ENCODE measurements at regions not wholly inside any gene's neighbourhood (a gene's known extent, or its start where the extent isn't known, plus 50 kb on each side); places are given as distances from the start of the nearest gene placed in this dataset.
"Not testable (repeated sequence)": the region's sequence is repeated elsewhere in the genome, so short reads cannot be mapped to it uniquely, and the experiment has no call there.

- Mint-ChIP-seq H3K36me3 (ENCODE audit: low read depth) (no peaks in the 10 kb centered on the region), H3K9me3 (no peaks in the 10 kb centered on the region), H3K27me3 (no peaks in the 10 kb centered on the region), H3K4me3 (no peak overlapping the region), H3K27ac (no peak overlapping the region), H3K4me1 (no peaks in the 10 kb centered on the region)
- DNase-seq = no peak
- intact Hi-C loops (cut with micrococcal nuclease) = no loop called here
Observed at GRCh38 chr20:56766528-56766927, 137.4 kb downstream of the TFAP2C start.

- Mint-ChIP-seq H3K9me3 (no peaks in the 10 kb centered on the region), H3K27me3 (no peaks in the 10 kb centered on the region), H3K27ac (no peak overlapping the region), H3K36me3 (ENCODE audit: low read depth) (no peaks in the 10 kb centered on the region), H3K4me1 (no peaks in the 10 kb centered on the region), H3K4me3 (no peak overlapping the region)
- intact Hi-C loops (cut with micrococcal nuclease) = no loop called here
- no peak for DNase-seq
Observed at GRCh38 chr20:56769921-56770600, 141.0 kb downstream of the TFAP2C start.

- no peaks in the 10 kb centered on the region for H3K9me3 Mint-ChIP-seq
- intact Hi-C loops (cut with micrococcal nuclease) = no loop called here
- H3K36me3 Mint-ChIP-seq (ENCODE audit: low read depth) = no peaks in the 10 kb centered on the region
- no peak for DNase-seq
- H3K27ac Mint-ChIP-seq = no peak overlapping the region
- H3K4me3 Mint-ChIP-seq = no peak overlapping the region
- no peaks in the 10 kb centered on the region for H3K27me3 Mint-ChIP-seq
- peaks cover 2% of the 10 kb centered on the region for H3K4me1 Mint-ChIP-seq
Observed at GRCh38 chr20:56773749-56774148, 144.6 kb downstream of the TFAP2C start.

GRCh38 chr20:56774873-56775272, 145.8 kb downstream of the TFAP2C start:
- H3K9me3 Mint-ChIP-seq = no peaks in the 10 kb centered on the region
- H3K27ac Mint-ChIP-seq = no peak overlapping the region
- no peaks in the 10 kb centered on the region for H3K36me3 Mint-ChIP-seq (ENCODE audit: low read depth)
- H3K27me3 Mint-ChIP-seq = no peaks in the 10 kb centered on the region
- H3K4me1 Mint-ChIP-seq = peaks cover 4% of the 10 kb centered on the region
- intact Hi-C loops (cut with micrococcal nuclease) = no loop called here
- no peak overlapping the region for H3K4me3 Mint-ChIP-seq
- DNase-seq = no peak

- Mint-ChIP-seq H3K9me3 (no peaks in the 10 kb centered on the region), H3K27ac (no peak overlapping the region), H3K27me3 (no peaks in the 10 kb centered on the region), H3K4me3 (no peak overlapping the region), H3K36me3 (ENCODE audit: low read depth) (no peaks in the 10 kb centered on the region), H3K4me1 (peaks cover 4% of the 10 kb centered on the region)
- intact Hi-C loops (cut with micrococcal nuclease) = no loop called here
- DNase-seq = no peak
Observed at GRCh38 chr20:56776345-56776744, 147.2 kb downstream of the TFAP2C start.

GRCh38 chr20:56778765-56779195, 149.7 kb downstream of the TFAP2C start:
- no peak overlapping the region for H3K4me3 Mint-ChIP-seq
- peak; percentile 71 for DNase-seq
- no peaks in the 10 kb centered on the region for H3K27me3 Mint-ChIP-seq
- no peak overlapping the region for H3K27ac Mint-ChIP-seq
- H3K9me3 Mint-ChIP-seq = no peaks in the 10 kb centered on the region
- no peaks in the 10 kb centered on the region for H3K36me3 Mint-ChIP-seq (ENCODE audit: low read depth)
- peaks cover 4% of the 10 kb centered on the region for H3K4me1 Mint-ChIP-seq
- intact Hi-C loops (cut with micrococcal nuclease) = no loop called here

DNA sequence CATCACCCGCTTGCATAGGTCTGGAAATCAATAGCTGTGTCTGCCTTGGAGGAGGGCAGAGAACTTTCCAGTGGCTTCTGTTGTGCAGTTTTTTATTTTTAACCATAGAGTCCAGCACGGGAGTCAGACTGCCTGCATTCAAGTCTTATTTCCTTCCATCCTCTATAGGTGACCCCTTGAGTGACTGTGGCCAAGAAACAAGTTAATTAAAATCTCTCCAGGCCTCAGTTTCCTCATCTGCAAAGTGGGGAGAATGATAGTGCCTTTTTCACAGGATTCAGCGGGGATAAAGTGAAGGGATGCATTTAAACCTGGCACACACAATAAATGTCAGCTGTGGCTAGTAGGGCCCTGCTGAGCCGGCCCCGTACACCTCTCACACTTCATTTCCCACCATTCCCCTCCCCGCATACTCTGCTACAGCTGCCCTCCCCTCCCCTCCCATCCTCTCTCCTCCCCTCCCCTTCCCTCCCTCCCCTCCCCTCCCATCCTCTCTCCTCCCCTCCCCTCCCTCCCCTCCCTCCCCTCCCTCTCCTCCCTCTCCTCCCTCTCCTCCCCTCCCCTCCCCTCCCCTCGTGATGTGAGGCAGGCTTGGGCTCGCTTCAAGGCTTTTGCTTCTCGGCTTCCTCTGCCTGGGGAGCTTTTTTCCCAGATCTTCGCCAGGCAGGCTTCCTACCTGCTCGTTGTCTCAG, 150.5 kb downstream of the TFAP2C start:
- Mint-ChIP-seq H3K4me3 (no peak overlapping the region), H3K36me3 (ENCODE audit: low read depth) (no peaks in the 10 kb centered on the region), H3K9me3 (no peaks in the 10 kb centered on the region), H3K27ac (no peak overlapping the region), H3K4me1 (peaks cover 4% of the 10 kb centered on the region), H3K27me3 (no peaks in the 10 kb centered on the region)
- intact Hi-C loops (cut with micrococcal nuclease) = no loop called here
- DNase-seq = no peak

DNA sequence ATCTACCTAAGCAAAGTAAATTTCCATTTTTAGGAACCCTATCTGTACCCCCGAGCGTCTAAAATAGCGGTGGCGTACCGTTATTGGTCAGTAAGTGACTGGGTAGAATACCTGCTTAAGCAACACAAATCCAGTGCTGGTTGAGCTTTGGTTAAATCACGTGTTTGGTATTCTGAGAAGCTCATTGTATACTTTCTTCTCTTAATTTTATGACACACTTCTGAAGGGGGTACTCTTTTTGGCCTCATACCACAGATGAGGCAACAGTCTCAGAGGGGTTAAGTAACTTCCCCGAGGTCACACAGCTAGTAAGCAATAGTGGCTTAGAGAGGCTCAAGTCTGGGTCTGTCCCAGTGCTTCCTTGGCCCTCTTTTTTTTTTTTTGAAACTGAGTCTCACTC, 151.2 kb downstream of the TFAP2C start:
- no peaks in the 10 kb centered on the region for H3K27me3 Mint-ChIP-seq
- H3K27ac Mint-ChIP-seq = no peak overlapping the region
- DNase-seq = no peak
- H3K9me3 Mint-ChIP-seq = no peaks in the 10 kb centered on the region
- H3K4me3 Mint-ChIP-seq = no peak overlapping the region
- intact Hi-C loops (cut with micrococcal nuclease) = no loop called here
- H3K4me1 Mint-ChIP-seq = peaks cover 4% of the 10 kb centered on the region
- H3K36me3 Mint-ChIP-seq (ENCODE audit: low read depth) = no peaks in the 10 kb centered on the region

GRCh38 chr20:56781108-56781739, 152.1 kb downstream of the TFAP2C start:
- Mint-ChIP-seq H3K4me1 (peaks cover 4% of the 10 kb centered on the region), H3K9me3 (no peaks in the 10 kb centered on the region), H3K36me3 (ENCODE audit: low read depth) (no peaks in the 10 kb centered on the region), H3K27me3 (no peaks in the 10 kb centered on the region), H3K27ac (no peak overlapping the region), H3K4me3 (no peak overlapping the region)
- no peak for DNase-seq
- intact Hi-C loops (cut with micrococcal nuclease) = no loop called here

DNA sequence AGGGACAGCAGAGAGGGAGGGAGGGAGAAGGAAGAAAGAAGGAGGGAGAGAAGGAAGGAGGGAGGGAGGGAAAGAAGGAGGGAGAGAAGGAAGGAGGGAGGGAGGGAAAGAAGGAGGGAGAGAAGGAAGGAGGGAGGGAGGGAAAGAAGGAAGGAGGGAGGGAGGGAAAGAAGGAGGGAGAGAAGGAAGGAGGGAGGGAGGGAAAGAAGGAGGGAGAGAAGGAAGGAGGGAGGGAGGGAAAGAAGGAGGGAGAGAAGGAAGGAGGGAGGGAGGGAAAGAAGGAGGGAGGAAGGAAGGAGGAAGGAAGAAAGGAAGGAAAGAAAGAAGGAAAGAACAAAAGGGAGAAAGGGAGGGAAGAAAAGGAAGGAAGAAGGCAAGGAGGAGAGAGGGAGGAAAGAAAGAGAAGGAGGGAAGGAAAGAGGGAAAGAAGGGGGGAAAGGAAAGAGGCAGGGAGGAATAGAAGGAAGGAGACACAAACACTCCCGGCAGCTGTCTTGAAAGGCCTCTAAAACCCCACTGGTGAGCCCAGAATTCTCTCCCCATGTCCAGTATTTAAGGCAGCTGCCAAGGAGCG, 153.0 kb downstream of the TFAP2C start:
- H3K27ac Mint-ChIP-seq; DNase-seq; H3K36me3 Mint-ChIP-seq (ENCODE audit: low read depth); intact Hi-C loops (cut with micrococcal nuclease); H3K27me3 Mint-ChIP-seq; H3K4me3 Mint-ChIP-seq; H3K4me1 Mint-ChIP-seq; H3K9me3 Mint-ChIP-seq: not testable (repeated sequence)

GRCh38 chr20:56782814-56783213, 153.7 kb downstream of the TFAP2C start:
- H3K4me3 Mint-ChIP-seq; H3K27ac Mint-ChIP-seq; DNase-seq; H3K27me3 Mint-ChIP-seq; H3K9me3 Mint-ChIP-seq; H3K36me3 Mint-ChIP-seq (ENCODE audit: low read depth); intact Hi-C loops (cut with micrococcal nuclease); H3K4me1 Mint-ChIP-seq: not testable (repeated sequence)

- H3K9me3 Mint-ChIP-seq = no peaks in the 10 kb centered on the region
- peaks cover under 1% of the 10 kb centered on the region for H3K4me1 Mint-ChIP-seq
- no peak overlapping the region for H3K27ac Mint-ChIP-seq
- no peak for DNase-seq
- H3K36me3 Mint-ChIP-seq (ENCODE audit: low read depth) = no peaks in the 10 kb centered on the region
- no peak overlapping the region for H3K4me3 Mint-ChIP-seq
- no peaks in the 10 kb centered on the region for H3K27me3 Mint-ChIP-seq
- intact Hi-C loops (cut with micrococcal nuclease) = no loop called here
Observed at GRCh38 chr20:56783826-56784225, 154.7 kb downstream of the TFAP2C start.

DNA sequence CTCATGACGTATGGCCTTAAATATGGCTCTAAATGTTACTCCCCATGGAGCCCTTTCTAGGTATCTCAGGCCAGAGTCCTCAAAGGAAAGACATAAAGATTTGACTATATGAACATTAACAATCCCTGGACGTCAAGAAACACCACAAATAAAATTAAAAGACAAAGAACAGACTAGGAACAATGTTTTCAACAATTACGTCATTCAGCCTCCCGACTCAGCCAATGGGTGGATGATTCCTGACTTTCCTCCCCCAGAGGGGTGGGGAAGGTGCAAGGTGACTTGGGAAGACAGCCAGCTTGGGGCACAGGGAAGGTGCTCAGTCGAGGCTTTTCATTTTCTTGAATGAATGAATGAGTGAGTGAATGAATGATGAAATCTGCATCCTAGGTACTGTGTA, 157.4 kb downstream of the TFAP2C start:
- Mint-ChIP-seq H3K36me3 (ENCODE audit: low read depth) (no peaks in the 10 kb centered on the region), H3K27ac (no peak overlapping the region), H3K27me3 (no peaks in the 10 kb centered on the region), H3K4me3 (no peak overlapping the region), H3K9me3 (no peaks in the 10 kb centered on the region), H3K4me1 (no peaks in the 10 kb centered on the region)
- no peak for DNase-seq
- intact Hi-C loops (cut with micrococcal nuclease) = no loop called here

GRCh38 chr20:56788041-56788670, 159.1 kb downstream of the TFAP2C start:
- no peaks in the 10 kb centered on the region for H3K9me3 Mint-ChIP-seq
- no peaks in the 10 kb centered on the region for H3K27me3 Mint-ChIP-seq
- H3K27ac Mint-ChIP-seq = no peak overlapping the region
- H3K36me3 Mint-ChIP-seq (ENCODE audit: low read depth) = no peaks in the 10 kb centered on the region
- intact Hi-C loops (cut with micrococcal nuclease) = no loop called here
- no peak for DNase-seq
- no peak overlapping the region for H3K4me3 Mint-ChIP-seq
- H3K4me1 Mint-ChIP-seq = no peaks in the 10 kb centered on the region

All from activated CD4-positive, alpha-beta T cell treated with anti-CD3 and anti-CD28 coated beads, Interleukin-2, amount 10 ng/mL, durations not matched to agents 24 days and 14 days (primary cell).